Liver (tissue), 3 donors: ENCODE measurements at regions not wholly inside any gene's neighbourhood (a gene's known extent, or its start where the extent isn't known, plus 50 kb on each side); places are given as distances from the start of the nearest gene placed in this dataset.

Experiments used
- CTCF ChIP-seq: fragments of 150-350 bp; IDR thresholded peaks from 2 replicates; pipeline ENCODE4 v1.5.1; 2017; ENCODE audit warnings: improper control_type of control experiment, low read depth, low read length; ENCODE audit not compliant: missing input control
- EGR1 ChIP-seq, 2 donors: IDR thresholded peaks; 2 replicates each; pipeline ENCODE4 v1.6.1; 2016 to 2018; ENCODE audit warnings: antibody characterized with exemption in 2 of 2, low read depth in 2 of 2
- FOXA1 ChIP-seq: IDR thresholded peaks from 2 replicates; pipeline ENCODE4 v1.6.1; 2016; ENCODE audit warnings: antibody characterized with exemption
- REST ChIP-seq: IDR thresholded peaks from 2 replicates; pipeline ENCODE4 v1.6.1; 2016; ENCODE audit warnings: antibody characterized with exemption, mild to moderate bottlenecking
- TAF1 ChIP-seq: conservative IDR thresholded peaks from 2 replicates; pipeline ENCODE4 v1.6.1; 2016; ENCODE audit warnings: antibody characterized with exemption, mild to moderate bottlenecking
- donor health status: healthy.
- donor health status: healthy.

- TF ChIP-seq TAF1 = no peak
- no peak for TF ChIP-seq CTCF
- no peak for TF ChIP-seq EGR1 (IDR thresholded peaks at IDR 0.05; ENCODE audit: low read depth in 2 of 2)
- no peak for TF ChIP-seq FOXA1
- TF ChIP-seq REST = no peak
These were observed 191.0 kb upstream of the BTG1 start for GRCh38 chr12:92336641-92337040.
